GM23338 (cell line): ENCODE measurements at regions not wholly inside any gene's neighbourhood (a gene's known extent, or its start where the extent isn't known, plus 50 kb on each side); places are given as distances from the start of the nearest gene placed in this dataset.

ENCODE experiments used
- ATAC-seq: fragments of 200-7000 bp; cut with Tn5 transposase; 3 replicates; pipeline ENCODE4 v1.9.1; 2020
- DNase-seq: peaks from one replicate; pipeline ENCODE4 v3.0.0-alpha.2; 2015; ENCODE audit warnings: low spot score
- H2AFZ ChIP-seq: fragments of 200-600 bp; sonication (generic); 2 replicates; pipeline ENCODE4 v1.8.0; 2016; ENCODE audit warnings: antibody characterized with exemption, mild to moderate bottlenecking, moderate library complexity
- H3F3A ChIP-seq: fragments of 200-600 bp; sonication (generic); replicated peaks from 2 replicates; pipeline ENCODE4 v1.8.0; 2017; ENCODE audit warnings: antibody characterized with exemption, mixed run types, low read depth
- H3K27ac ChIP-seq: fragments of 200-600 bp; sonication (generic); 2 replicates; pipeline ENCODE4 v1.6.1; 2016; ENCODE audit warnings: low read depth
- H3K27me3 ChIP-seq: fragments of 200-600 bp; sonication (generic); 2 replicates; pipeline ENCODE4 v1.8.0; 2016; ENCODE audit warnings: mild to moderate bottlenecking, mixed run types, moderate library complexity; ENCODE audit not compliant: insufficient read depth
- H3K36me3 ChIP-seq: fragments of 200-600 bp; sonication (generic); 2 replicates; pipeline ENCODE4 v1.8.0; 2016; ENCODE audit warnings: mild to moderate bottlenecking; ENCODE audit not compliant: insufficient read depth
- H3K4me1 ChIP-seq: fragments of 200-600 bp; sonication (generic); 2 replicates; pipeline ENCODE4 v1.8.0; 2016; ENCODE audit warnings: mild to moderate bottlenecking, moderate library complexity; ENCODE audit not compliant: insufficient read depth
- H3K4me2 ChIP-seq: fragments of 200-600 bp; sonication (generic); 2 replicates; pipeline ENCODE4 v1.7.1; 2017; ENCODE audit warnings: mixed run types
- H3K4me3 ChIP-seq: fragments of 200-600 bp; sonication (generic); 2 replicates; pipeline ENCODE4 v1.6.1; 2016; ENCODE audit warnings: mixed run types
- H3K79me2 ChIP-seq: fragments of 200-600 bp; sonication (generic); replicated peaks from 2 replicates; pipeline ENCODE4 v1.8.0; 2017; ENCODE audit warnings: mild to moderate bottlenecking; ENCODE audit not compliant: insufficient read depth
- H3K9me2 ChIP-seq: fragments of 200-600 bp; sonication (generic); 2 replicates; pipeline ENCODE4 v1.8.0; 2017; ENCODE audit not compliant: insufficient read depth
- H4K20me1 ChIP-seq: fragments of 200-600 bp; sonication (generic); replicated peaks from 2 replicates; pipeline ENCODE4 v1.8.0; 2017; ENCODE audit warnings: mild to moderate bottlenecking; ENCODE audit not compliant: insufficient read depth
- H3K27ac Mint-ChIP-seq: 2 replicates; pipeline ENCODE4 v1.8.0; 2020; ENCODE audit warnings: inconsistent platforms, mild to moderate bottlenecking, moderate library complexity, mixed read lengths
- H3K27me3 Mint-ChIP-seq: 3 replicates; pipeline ENCODE4 v1.8.0; 2022; ENCODE audit warnings: low read depth, mild to moderate bottlenecking, moderate library complexity, mixed read lengths, inconsistent platforms; ENCODE audit not compliant: insufficient read depth, poor library complexity
- H3K36me3 Mint-ChIP-seq: 3 replicates; pipeline ENCODE4 v1.8.0; 2021; ENCODE audit warnings: low read depth, mild to moderate bottlenecking, inconsistent platforms, moderate library complexity, mixed read lengths
- H3K4me1 Mint-ChIP-seq: 3 replicates; pipeline ENCODE4 v1.8.0; 2020; ENCODE audit warnings: mild to moderate bottlenecking, inconsistent platforms, mixed read lengths
- H3K4me3 Mint-ChIP-seq: 3 replicates; pipeline ENCODE4 v1.8.0; 2021; ENCODE audit warnings: moderate library complexity, mild to moderate bottlenecking, inconsistent platforms, mixed read lengths
- H3K9me3 Mint-ChIP-seq: 3 replicates; pipeline ENCODE4 v1.8.0; 2020; ENCODE audit warnings: moderate library complexity, mild to moderate bottlenecking, inconsistent platforms, mixed read lengths
- CREB1 ChIP-seq: fragments of 250-450 bp; sonication (Bioruptor Pico); IDR thresholded peaks from 2 replicates; pipeline ENCODE4 v1.5.0; 2020; ENCODE audit warnings: low read depth, mild to moderate bottlenecking, moderate library complexity
- EZH2 ChIP-seq: fragments of 200-600 bp; sonication (generic); IDR thresholded peaks from one replicate; pipeline ENCODE4 v1.8.0; 2017; ENCODE audit warnings: antibody characterized with exemption, mild to moderate bottlenecking, low read depth; ENCODE audit not compliant: unreplicated experiment
- EZH2phosphoT487 ChIP-seq: fragments of 200-600 bp; sonication (generic); IDR thresholded peaks from one replicate; pipeline ENCODE4 v1.8.1; 2018; ENCODE audit warnings: antibody characterized with exemption; ENCODE audit not compliant: unreplicated experiment
- JUNB ChIP-seq: IDR thresholded peaks from one replicate; pipeline ENCODE4 v1.6.1; 2016; ENCODE audit warnings: antibody characterized with exemption; ENCODE audit not compliant: unreplicated experiment
- NANOG ChIP-seq: IDR thresholded peaks from 2 replicates; pipeline ENCODE4 v1.6.1; 2016; ENCODE audit warnings: antibody characterized with exemption, borderline replicate concordance
- POLR2AphosphoS5 ChIP-seq: IDR thresholded peaks from 2 replicates; pipeline ENCODE4 v1.6.1; 2016; ENCODE audit warnings: antibody characterized with exemption, low read depth
- REST ChIP-seq: IDR thresholded peaks from one replicate; pipeline ENCODE4 v1.6.1; 2018; ENCODE audit warnings: antibody characterized with exemption; ENCODE audit not compliant: unreplicated experiment
- STAT1 ChIP-seq: IDR thresholded peaks from one replicate; pipeline ENCODE4 v1.6.1; 2016; ENCODE audit warnings: antibody characterized with exemption; ENCODE audit not compliant: unreplicated experiment
- ZNF114 ChIP-seq: fragments of 250-450 bp; sonication (Bioruptor Pico); IDR thresholded peaks from 2 replicates; pipeline ENCODE4 v1.5.0; 2020; ENCODE audit warnings: mild to moderate bottlenecking, moderate library complexity
- ZNF331 ChIP-seq: fragments of 250-450 bp; sonication (Bioruptor Pico); IDR thresholded peaks from 2 replicates; pipeline ENCODE4 v1.5.0; 2020; ENCODE audit warnings: low read depth, mild to moderate bottlenecking, moderate library complexity
- ZNF462 ChIP-seq: fragments of 250-450 bp; sonication (Bioruptor Pico); IDR thresholded peaks from 2 replicates; pipeline ENCODE4 v1.5.0; 2020; ENCODE audit warnings: mild to moderate bottlenecking, moderate library complexity
- TF ChIP-seq, protein P1 (sequence below): IDR thresholded peaks from 2 replicates; pipeline ENCODE4 v1.6.1; 2016; ENCODE audit warnings: antibody characterized with exemption

GRCh38 chr1:199079994-199080393 is 441.2 kb downstream of the PTPRC start (continued):
- TF ChIP-seq REST (no peak), EZH2 (no peak)

DNA sequence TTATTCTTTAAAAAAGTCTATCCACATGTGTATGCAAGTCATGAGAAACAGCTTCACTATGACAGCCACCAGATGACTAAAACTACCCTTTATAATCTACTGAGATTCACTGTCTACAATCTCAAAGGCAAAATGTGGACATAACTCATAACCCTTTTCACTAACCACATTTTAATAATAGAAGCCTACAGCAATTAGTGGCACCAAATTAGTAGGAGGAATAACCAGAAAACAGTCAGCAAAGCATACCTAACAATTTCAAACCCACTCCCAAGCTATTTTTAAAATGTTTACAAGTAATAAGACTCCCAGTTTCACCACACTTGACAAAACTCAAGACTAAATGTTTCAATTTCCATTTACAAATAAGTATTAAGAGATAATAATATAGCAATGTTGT is 442.9 kb downstream of the PTPRC start:
- Histone ChIP-seq H3K27me3 (no peaks in the 10 kb centered on the region), H2AFZ (no peak overlapping the region), H3K4me3 (no peak overlapping the region), H3K79me2 (no peaks in the 10 kb centered on the region), H3K27ac (no peak overlapping the region), H3K36me3 (no peaks in the 10 kb centered on the region), H3K9me2 (no peaks in the 10 kb centered on the region), H3K4me1 (no peaks in the 10 kb centered on the region), H3F3A (no peaks in the 10 kb centered on the region), H3K4me2 (no peak overlapping the region), H4K20me1 (no peaks in the 10 kb centered on the region)
- Mint-ChIP-seq H3K36me3 (no peaks in the 10 kb centered on the region), H3K4me1 (peaks cover 2% of the 10 kb centered on the region; the same call in 1 of the 3 replicates), H3K4me3 (no peak overlapping the region), H3K27ac (no peak overlapping the region), H3K27me3 (no peaks in the 10 kb centered on the region), H3K9me3 (no peaks in the 10 kb centered on the region)
- DNase-seq (no peak), ATAC-seq (no peak)
- TF ChIP-seq, protein P1, sequence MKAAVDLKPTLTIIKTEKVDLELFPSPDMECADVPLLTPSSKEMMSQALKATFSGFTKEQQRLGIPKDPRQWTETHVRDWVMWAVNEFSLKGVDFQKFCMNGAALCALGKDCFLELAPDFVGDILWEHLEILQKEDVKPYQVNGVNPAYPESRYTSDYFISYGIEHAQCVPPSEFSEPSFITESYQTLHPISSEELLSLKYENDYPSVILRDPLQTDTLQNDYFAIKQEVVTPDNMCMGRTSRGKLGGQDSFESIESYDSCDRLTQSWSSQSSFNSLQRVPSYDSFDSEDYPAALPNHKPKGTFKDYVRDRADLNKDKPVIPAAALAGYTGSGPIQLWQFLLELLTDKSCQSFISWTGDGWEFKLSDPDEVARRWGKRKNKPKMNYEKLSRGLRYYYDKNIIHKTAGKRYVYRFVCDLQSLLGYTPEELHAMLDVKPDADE, result no peak
- TF ChIP-seq JUNB, result no peak
- no peak for TF ChIP-seq POLR2AphosphoS5
- TF ChIP-seq CREB1, result no peak
- TF ChIP-seq ZNF331, result no peak
- TF ChIP-seq ZNF114 (CRISPR knock-in tag), result no peak
- no peak for TF ChIP-seq REST
- TF ChIP-seq STAT1, result no peak
- TF ChIP-seq EZH2, result no peak
- TF ChIP-seq ZNF462, result no peak
- TF ChIP-seq NANOG, result no peak
- TF ChIP-seq EZH2phosphoT487, result no peak
